ENCODE measurements at regions not wholly inside any gene's neighbourhood (a gene's known extent, or its start where the extent isn't known, plus 50 kb on each side); places are given as distances from the start of the nearest gene placed in this dataset.
A peak's percentile ranks its signal among the peaks of the same experiment; 100 is the strongest.

GRCh38 chr6:4575714-4576113 lies 200.5 kb upstream of the CDYL start:
- Mint-ChIP-seq H3K4me1 (ENCODE audit: unreplicated experiment) (peaks cover 21% of the 10 kb centered on the region), H3K4me3 (ENCODE audit: unreplicated experiment) (no peak overlapping the region), H3K9me3 (ENCODE audit: unreplicated experiment) (peaks cover 22% of the 10 kb centered on the region), H3K27ac (ENCODE audit: unreplicated experiment) (peak overlapping the region; percentile 52), H3K36me3 (ENCODE audit: unreplicated experiment) (peaks cover 7% of the 10 kb centered on the region), H3K27me3 (ENCODE audit: unreplicated experiment) (no peaks in the 10 kb centered on the region)
- DNase-seq (ENCODE audit: extremely low spot score, unreplicated experiment): peak; percentile 51
- TF ChIP-seq CTCF (IDR thresholded peaks at IDR 0.05): no peak

GRCh38 chr6:4574007-4574406 lies 202.2 kb upstream of the CDYL start:
- Mint-ChIP-seq H3K4me3 (ENCODE audit: unreplicated experiment) (no peak overlapping the region), H3K27ac (ENCODE audit: unreplicated experiment) (no peak overlapping the region), H3K4me1 (ENCODE audit: unreplicated experiment) (peaks cover 21% of the 10 kb centered on the region), H3K36me3 (ENCODE audit: unreplicated experiment) (peaks cover 12% of the 10 kb centered on the region), H3K27me3 (ENCODE audit: unreplicated experiment) (no peaks in the 10 kb centered on the region), H3K9me3 (ENCODE audit: unreplicated experiment) (peaks cover 26% of the 10 kb centered on the region)
- TF ChIP-seq CTCF (IDR thresholded peaks at IDR 0.05): no peak
- peak; percentile 11 for DNase-seq (ENCODE audit: extremely low spot score, unreplicated experiment)

GRCh38 chr6:4571011-4571410 lies 205.2 kb upstream of the CDYL start:
- no peak for TF ChIP-seq CTCF (IDR thresholded peaks at IDR 0.05)
- Mint-ChIP-seq H3K27ac (ENCODE audit: unreplicated experiment) (no peak overlapping the region), H3K27me3 (ENCODE audit: unreplicated experiment) (no peaks in the 10 kb centered on the region), H3K9me3 (ENCODE audit: unreplicated experiment) (peaks cover 19% of the 10 kb centered on the region), H3K4me1 (ENCODE audit: unreplicated experiment) (peaks cover 23% of the 10 kb centered on the region), H3K4me3 (ENCODE audit: unreplicated experiment) (no peak overlapping the region), H3K36me3 (ENCODE audit: unreplicated experiment) (peaks cover 12% of the 10 kb centered on the region)
- DNase-seq (ENCODE audit: extremely low spot score, unreplicated experiment): no peak

GRCh38 chr6:4568138-4568537 lies 208.1 kb upstream of the CDYL start:
- H3K36me3 Mint-ChIP-seq (ENCODE audit: unreplicated experiment): peaks cover 12% of the 10 kb centered on the region
- H3K4me3 Mint-ChIP-seq (ENCODE audit: unreplicated experiment): no peak overlapping the region
- H3K27ac Mint-ChIP-seq (ENCODE audit: unreplicated experiment): no peak overlapping the region
- no peak for TF ChIP-seq CTCF (IDR thresholded peaks at IDR 0.05)
- peaks cover 18% of the 10 kb centered on the region for H3K4me1 Mint-ChIP-seq (ENCODE audit: unreplicated experiment)
- H3K9me3 Mint-ChIP-seq (ENCODE audit: unreplicated experiment): peaks cover 19% of the 10 kb centered on the region
- no peaks in the 10 kb centered on the region for H3K27me3 Mint-ChIP-seq (ENCODE audit: unreplicated experiment)
- peak; percentile 42 for DNase-seq (ENCODE audit: extremely low spot score, unreplicated experiment)

- H3K4me3 Mint-ChIP-seq (ENCODE audit: unreplicated experiment): no peak overlapping the region
- no peaks in the 10 kb centered on the region for H3K27me3 Mint-ChIP-seq (ENCODE audit: unreplicated experiment)
- DNase-seq (ENCODE audit: extremely low spot score, unreplicated experiment): no peak
- H3K27ac Mint-ChIP-seq (ENCODE audit: unreplicated experiment): no peak overlapping the region
- peaks cover 18% of the 10 kb centered on the region for H3K4me1 Mint-ChIP-seq (ENCODE audit: unreplicated experiment)
- TF ChIP-seq CTCF (IDR thresholded peaks at IDR 0.05): no peak
- H3K9me3 Mint-ChIP-seq (ENCODE audit: unreplicated experiment): peaks cover 19% of the 10 kb centered on the region
- peaks cover 12% of the 10 kb centered on the region for H3K36me3 Mint-ChIP-seq (ENCODE audit: unreplicated experiment)
Observed at GRCh38 chr6:4567141-4567540, 209.1 kb upstream of the CDYL start.
